ENCODE measurements at regions not wholly inside any gene's neighbourhood (a gene's known extent, or its start where the extent isn't known, plus 50 kb on each side); places are given as distances from the start of the nearest gene placed in this dataset.

- intact Hi-C loops (cut with DNase I) = no loop called here
- H3K4me1 ChIP-seq = no peaks in the 10 kb centered on the region
- TF ChIP-seq POLR2AphosphoS5 (IDR thresholded peaks at IDR 0.05; ENCODE audit: insufficient read depth in 1 of 2, low read depth in 1 of 2) (no peak), CTCF (IDR thresholded peaks at IDR 0.05) (no peak), POLR2A (IDR thresholded peaks at IDR 0.05) (no peak)
- no peaks in the 10 kb centered on the region for H3K9me3 ChIP-seq
- no peaks in the 10 kb centered on the region for H3K27me3 ChIP-seq
- no peak overlapping the region for H3K4me3 ChIP-seq
- H3K27ac ChIP-seq = no peak overlapping the region
- no peak for DNase-seq (ENCODE audit: extremely low spot score in 2 of 2)
- H3K36me3 ChIP-seq = no peaks in the 10 kb centered on the region
Observed at GRCh38 chr11:106471276-106471675, 393.8 kb downstream of the AASDHPPT start.

- H3K4me3 ChIP-seq = no peak overlapping the region
- intact Hi-C loops (cut with DNase I) = no loop called here
- no peaks in the 10 kb centered on the region for H3K27me3 ChIP-seq
- TF ChIP-seq POLR2A (IDR thresholded peaks at IDR 0.05) (no peak), CTCF (IDR thresholded peaks at IDR 0.05) (no peak), POLR2AphosphoS5 (IDR thresholded peaks at IDR 0.05; ENCODE audit: insufficient read depth in 1 of 2, low read depth in 1 of 2) (no peak)
- no peaks in the 10 kb centered on the region for H3K36me3 ChIP-seq
- H3K27ac ChIP-seq = no peak overlapping the region
- DNase-seq (ENCODE audit: extremely low spot score in 2 of 2) = no peak
- H3K4me1 ChIP-seq = no peaks in the 10 kb centered on the region
- H3K9me3 ChIP-seq = no peaks in the 10 kb centered on the region
Observed at GRCh38 chr11:106473089-106473722, 395.7 kb downstream of the AASDHPPT start.

- H3K9me3 ChIP-seq = no peaks in the 10 kb centered on the region
- H3K27ac ChIP-seq = no peak overlapping the region
- no peaks in the 10 kb centered on the region for H3K4me1 ChIP-seq
- intact Hi-C loops (cut with DNase I) = no loop called here
- H3K36me3 ChIP-seq = no peaks in the 10 kb centered on the region
- H3K4me3 ChIP-seq = no peak overlapping the region
- no peaks in the 10 kb centered on the region for H3K27me3 ChIP-seq
- DNase-seq (ENCODE audit: extremely low spot score in 2 of 2) = no peak
- TF ChIP-seq CTCF (IDR thresholded peaks at IDR 0.05) = no peak
- TF ChIP-seq POLR2AphosphoS5 (IDR thresholded peaks at IDR 0.05; ENCODE audit: insufficient read depth in 1 of 2, low read depth in 1 of 2) = no peak
- no peak for TF ChIP-seq POLR2A (IDR thresholded peaks at IDR 0.05)
Observed at GRCh38 chr11:106474274-106474673, 396.8 kb downstream of the AASDHPPT start.

GRCh38 chr11:106475181-106475580 lies 397.7 kb downstream of the AASDHPPT start:
- Histone ChIP-seq H3K27me3 (no peaks in the 10 kb centered on the region), H3K4me3 (no peak overlapping the region), H3K27ac (no peak overlapping the region), H3K36me3 (no peaks in the 10 kb centered on the region), H3K4me1 (no peaks in the 10 kb centered on the region), H3K9me3 (no peaks in the 10 kb centered on the region)
- no peak for DNase-seq (ENCODE audit: extremely low spot score in 2 of 2)
- intact Hi-C loops (cut with DNase I) = no loop called here
- no peak for TF ChIP-seq CTCF (IDR thresholded peaks at IDR 0.05)
- no peak for TF ChIP-seq POLR2AphosphoS5 (IDR thresholded peaks at IDR 0.05; ENCODE audit: insufficient read depth in 1 of 2, low read depth in 1 of 2)
- no peak for TF ChIP-seq POLR2A (IDR thresholded peaks at IDR 0.05)

DNA sequence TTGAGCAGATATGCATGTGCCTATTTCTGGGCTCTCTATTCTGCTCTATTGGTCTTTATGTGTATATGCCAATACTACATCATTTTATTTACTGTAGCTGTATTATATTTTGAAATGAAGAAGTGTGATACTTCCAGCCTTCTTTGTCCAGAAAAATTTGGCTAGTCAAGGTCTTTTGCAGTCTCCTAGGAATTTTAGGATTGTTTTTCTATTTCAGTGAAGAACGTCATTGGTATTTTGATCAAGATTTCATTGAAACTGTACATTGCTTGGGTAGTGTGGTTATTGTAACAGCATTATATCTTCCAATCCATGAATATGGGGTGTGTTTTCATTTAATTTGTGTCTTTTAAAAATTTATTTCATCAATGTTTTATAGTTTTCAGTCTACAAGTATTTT lies 400.3 kb downstream of the AASDHPPT start:
- intact Hi-C loops (cut with DNase I) = no loop called here
- no peak for DNase-seq (ENCODE audit: extremely low spot score in 2 of 2)
- no peaks in the 10 kb centered on the region for H3K36me3 ChIP-seq
- no peak overlapping the region for H3K4me3 ChIP-seq
- no peak for TF ChIP-seq CTCF (IDR thresholded peaks at IDR 0.05)
- TF ChIP-seq POLR2A (IDR thresholded peaks at IDR 0.05) = no peak
- no peak for TF ChIP-seq POLR2AphosphoS5 (IDR thresholded peaks at IDR 0.05; ENCODE audit: insufficient read depth in 1 of 2, low read depth in 1 of 2)
- no peaks in the 10 kb centered on the region for H3K27me3 ChIP-seq
- no peak overlapping the region for H3K27ac ChIP-seq
- no peaks in the 10 kb centered on the region for H3K4me1 ChIP-seq
- H3K9me3 ChIP-seq = no peaks in the 10 kb centered on the region

Measured in vagina (tissue), 2 donors.